Stimulated activated CD8-positive, alpha-beta memory T cell treated with anti-CD3 and anti-CD28 coated beads, Interleukin-2, amount 100 ng/mL, for 48 hours (primary cell): ENCODE measurements at regions not wholly inside any gene's neighbourhood (a gene's known extent, or its start where the extent isn't known, plus 50 kb on each side); places are given as distances from the start of the nearest gene placed in this dataset.

Experiments used
- DNase-seq, 2 donors: peaks; one replicate each; pipeline ENCODE4 v3.0.0-alpha.2; 2020; ENCODE audit warnings: low read depth in 2 of 2

DNA sequence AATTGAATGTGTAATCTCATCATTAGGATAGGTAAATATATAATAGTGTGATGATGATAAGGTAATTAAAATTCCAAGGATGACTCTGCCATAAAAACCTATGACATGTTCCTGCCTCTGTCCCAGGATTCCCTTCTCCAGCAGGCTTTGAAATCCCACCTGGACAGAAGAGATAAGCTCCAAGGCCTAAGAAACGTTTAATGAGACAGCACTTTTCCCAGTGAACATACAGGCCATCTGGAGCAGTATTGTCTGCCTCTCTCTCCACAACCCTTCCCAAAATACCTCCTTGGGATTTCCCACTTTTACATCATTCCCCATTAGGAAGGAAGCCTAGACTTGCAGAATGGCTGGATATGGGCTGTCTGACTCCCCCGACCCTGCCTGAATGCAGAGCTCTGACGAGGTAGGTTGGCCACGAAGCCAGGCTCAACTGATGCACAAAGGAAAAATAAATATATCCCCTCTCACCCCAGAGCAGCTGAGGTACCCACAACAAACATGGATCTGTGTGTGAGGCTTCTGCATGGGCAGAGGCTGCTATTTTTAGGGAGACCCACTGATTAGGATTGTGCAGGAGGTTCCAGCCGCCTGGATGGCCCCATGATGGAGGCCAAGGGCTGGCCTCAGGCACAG, 71.0 kb downstream of the TMPRSS5 start:
- no peak for DNase-seq

DNA sequence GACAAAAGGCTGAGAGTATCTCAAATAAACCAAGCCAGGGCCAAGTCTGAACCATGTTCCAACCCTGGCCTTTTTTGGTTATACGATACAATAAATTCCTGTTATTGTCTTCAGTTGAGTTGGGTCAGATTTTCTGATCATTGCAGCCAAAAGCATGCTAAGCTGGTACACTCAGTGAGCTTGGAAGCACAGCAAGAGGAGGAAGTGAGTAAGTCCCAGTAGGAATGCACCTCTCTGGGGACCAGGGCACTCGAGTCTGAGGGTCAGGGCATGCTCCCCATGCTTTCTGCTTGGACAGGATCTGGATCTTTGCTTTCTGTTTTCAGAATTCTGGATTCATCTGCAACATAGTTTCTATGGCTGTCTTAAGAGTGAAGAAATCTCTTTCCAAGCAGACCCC, 73.1 kb downstream of the TMPRSS5 start:
- no peak for DNase-seq

DNA sequence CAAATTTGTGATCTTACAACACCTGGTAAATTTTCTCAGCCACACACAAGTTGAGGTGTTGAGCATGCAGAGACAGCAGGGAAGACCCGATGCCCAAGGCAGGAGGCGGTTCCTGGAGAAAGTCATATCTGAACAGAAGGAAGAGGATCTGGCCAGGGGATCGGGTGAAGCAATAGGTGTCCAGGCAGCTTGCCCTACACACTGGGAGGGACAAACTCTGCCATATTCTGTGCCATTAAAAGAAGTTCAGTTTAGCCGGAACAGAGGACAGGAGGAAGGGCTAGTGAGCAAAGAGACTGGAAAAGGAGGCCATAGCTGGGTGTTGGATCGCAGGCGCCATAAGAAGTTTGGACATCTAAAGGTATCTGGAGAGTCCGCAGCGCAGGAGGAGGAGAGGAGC, 76.5 kb downstream of the TMPRSS5 start:
- DNase-seq: no peak

DNA sequence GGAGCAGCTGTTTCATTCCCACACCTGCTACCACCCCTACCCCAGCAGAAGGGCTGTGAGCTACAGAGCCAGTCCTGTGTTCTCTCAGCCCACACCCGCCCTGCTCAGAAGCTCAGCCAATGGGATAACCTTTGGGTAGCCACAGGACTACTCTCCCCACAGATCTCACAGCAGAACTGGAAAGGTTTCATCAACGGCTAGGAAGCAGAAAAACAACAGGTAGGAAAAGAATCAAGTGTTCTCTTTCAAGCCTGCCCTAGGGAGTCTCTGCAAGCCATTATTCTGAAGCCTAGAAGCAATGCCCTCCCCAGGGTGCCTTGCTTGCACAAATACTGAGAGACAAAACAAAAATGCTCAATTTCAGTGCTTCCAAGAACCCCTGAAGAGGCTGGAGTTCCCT, 77.2 kb downstream of the TMPRSS5 start:
- DNase-seq: no peak

DNA sequence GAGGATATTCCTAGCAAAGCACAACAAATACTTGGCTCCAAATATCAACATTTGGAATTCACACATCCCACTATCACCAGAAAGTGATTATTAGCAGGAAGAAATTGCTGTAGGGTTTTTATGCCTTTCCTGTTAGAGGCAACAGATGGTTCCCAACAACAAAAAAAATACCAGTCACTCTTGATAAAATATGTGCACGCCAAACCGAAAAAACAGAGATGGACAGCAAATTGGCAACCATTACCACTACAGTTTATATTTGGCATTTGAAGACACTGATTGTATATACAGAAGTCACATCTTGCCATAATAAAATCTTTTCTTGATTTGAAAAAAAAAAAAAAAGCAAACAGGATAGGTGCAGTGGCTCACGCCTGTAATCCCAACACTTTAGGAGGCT, 78.2 kb downstream of the TMPRSS5 start:
- no peak for DNase-seq

DNA sequence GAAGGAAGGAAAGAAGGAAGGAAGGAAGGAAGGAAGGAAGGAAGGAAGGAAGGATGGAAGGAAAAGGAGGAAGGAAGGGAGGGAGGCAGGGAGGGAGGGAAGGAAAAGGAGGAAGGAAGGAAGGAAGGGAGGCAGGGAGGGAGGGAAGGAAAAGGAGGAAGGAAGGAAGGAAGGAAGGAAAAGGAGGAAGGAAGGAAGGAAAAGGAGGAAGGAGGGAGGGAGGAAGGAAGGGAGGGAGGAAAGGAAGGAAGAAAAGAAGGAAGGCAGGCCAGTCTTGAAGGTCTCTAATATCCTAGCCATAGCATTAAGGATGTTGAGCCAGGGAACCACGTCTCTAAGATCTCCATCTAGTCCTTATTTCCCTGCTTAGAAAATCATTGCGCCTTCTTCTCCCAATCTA, 78.8 kb downstream of the TMPRSS5 start:
- no peak for DNase-seq

DNA sequence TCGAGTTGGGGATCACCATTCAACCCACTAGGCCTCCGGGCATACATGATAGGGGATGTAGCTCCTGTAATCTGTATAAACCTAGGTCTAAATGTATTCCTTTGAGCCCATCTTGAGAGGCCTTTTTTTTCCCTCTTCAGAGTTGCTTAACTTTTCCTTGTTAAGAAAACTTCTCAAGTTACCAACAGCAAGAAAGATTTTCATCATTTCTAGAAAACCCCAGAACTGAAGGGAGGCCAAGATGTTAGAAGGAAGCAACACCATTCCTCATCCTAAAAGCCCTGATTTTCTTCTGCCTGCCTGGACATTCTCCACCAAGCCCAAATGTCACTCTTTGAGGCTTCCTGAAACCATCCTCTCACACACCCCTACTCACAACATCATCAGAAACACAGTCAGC, 79.4 kb downstream of the TMPRSS5 start:
- no peak for DNase-seq

DNA sequence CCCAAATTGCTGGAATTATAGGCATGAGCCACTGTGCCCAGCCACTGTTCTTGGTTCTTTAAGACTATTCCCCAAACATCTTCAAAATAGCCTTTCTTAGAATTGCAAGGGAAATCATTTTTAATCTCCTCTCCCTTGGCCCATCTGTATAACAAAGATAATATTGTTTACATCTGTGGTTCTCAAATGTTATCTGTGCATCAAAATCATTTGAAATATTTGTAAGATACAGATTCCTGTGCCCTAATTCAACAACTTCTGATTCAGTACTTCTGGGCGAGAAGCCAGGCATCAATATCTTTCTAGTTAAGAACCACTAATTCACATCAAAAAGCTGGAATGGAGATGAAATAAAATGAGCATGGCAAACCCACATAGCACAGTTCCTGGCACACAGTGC, 83.0 kb downstream of the TMPRSS5 start:
- DNase-seq: no peak

DNA sequence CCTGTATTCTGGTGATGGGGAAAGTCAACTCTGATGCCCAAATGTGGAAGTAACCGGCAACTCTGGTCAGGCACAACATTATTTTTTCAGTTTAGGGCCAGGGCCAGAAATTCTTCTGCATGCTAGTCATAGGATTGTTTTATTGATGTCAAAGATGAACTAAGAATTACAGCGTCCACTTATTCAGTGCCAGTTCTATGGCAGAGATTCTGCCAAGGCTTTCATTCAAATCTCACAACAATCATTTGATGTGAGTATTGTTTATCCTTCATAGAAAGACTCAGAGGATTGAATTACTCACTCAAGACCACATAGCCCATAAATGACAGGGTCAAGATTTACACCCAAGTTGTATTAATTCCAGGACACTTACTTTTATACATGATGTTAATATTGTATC, 87.7 kb downstream of the TMPRSS5 start:
- DNase-seq: no peak

DNA sequence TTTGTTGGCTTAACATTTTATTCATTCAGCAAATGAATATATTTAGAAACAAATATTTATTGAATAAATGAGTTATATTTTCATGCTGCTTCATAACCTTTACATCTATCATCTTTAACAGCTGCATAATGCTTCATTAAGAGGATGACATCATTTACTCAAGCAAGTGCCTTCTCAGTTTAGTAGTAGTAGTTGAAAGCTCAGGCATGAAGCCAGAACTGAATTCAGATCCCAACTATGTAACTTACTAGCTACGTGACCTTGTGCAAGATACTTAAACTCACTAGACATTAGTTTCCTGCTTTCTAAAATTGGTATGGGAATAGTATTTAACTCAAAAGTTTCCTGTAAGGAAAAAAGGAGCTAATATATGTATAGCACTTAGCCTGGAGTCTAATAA, 90.3 kb downstream of the TMPRSS5 start:
- no peak for DNase-seq

DNA sequence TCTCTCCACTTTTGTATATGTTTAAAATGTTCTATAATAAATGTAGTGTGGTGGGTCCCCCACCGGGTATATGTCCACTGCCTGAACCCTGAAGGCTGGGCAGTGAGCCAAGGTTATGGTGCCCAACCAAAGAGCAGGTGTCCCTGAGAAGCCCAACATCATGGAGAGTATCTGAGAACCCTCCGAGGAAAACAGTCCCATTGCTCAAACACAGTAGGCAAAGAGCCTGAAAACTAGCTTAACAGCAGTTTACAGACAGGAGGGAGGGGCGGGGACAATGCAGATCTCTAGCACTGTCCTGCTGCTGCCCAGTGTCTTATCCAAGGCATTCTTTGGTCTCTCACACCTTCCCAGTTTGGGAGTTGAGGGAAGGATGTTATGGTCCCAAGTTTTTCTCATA, 91.0 kb downstream of the TMPRSS5 start:
- no peak for DNase-seq

DNA sequence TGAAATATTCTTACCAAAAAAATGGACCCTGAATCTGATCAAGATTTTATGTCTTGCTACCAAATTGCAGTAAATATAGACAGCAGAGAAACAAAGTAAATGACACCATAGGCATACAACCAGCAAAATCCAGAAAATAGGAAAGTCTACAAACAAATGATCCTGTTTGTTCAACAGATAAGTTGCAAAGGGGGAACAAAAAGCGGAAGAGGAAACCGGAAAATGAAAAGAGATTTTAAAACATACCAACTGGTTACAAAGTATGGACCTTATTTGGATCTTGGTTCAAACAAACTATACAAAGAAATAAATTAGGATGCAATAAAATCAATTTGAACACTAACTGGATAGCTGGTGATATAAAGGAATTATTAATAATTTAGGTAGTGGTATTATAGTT, 92.0 kb downstream of the TMPRSS5 start:
- DNase-seq: no peak

DNA sequence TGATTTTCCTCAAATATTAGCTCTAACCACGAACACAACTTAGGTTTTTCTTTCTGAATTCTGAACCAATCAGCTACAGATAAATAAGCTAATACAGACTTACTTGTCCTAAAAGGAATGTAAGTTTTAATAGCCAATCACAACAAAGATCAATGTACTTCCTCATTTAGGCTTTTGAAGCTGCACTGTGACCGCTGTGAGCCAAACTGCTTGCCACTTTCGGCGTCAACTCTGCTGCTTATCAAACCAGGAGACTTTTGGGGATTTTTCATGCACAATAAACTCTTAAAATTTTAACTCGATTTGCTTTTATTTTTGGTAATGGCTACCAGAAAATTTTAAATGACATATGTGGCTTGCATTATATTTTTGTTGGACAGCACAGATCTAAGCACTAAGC, 92.5 kb downstream of the TMPRSS5 start:
- DNase-seq: no peak

DNA sequence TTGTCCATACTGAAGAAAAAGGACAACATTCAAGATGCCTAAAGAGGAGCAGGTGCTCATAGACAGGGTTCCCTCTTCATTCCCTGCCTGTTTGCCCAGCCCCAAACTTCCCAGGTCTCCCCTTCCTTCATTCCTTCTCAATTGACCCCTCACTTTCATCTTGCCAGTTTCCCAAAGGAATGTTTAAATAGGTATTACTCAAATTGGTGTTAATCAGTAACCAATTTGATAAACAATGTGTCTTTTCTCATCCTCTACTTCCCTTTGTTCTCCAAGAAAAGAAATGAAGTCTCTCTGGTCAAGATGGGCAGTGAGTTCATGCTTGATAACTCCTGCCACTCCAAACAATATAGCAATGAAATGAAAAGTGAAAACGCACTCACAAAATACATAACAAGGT, 101.9 kb downstream of the TMPRSS5 start:
- DNase-seq: no peak

DNA sequence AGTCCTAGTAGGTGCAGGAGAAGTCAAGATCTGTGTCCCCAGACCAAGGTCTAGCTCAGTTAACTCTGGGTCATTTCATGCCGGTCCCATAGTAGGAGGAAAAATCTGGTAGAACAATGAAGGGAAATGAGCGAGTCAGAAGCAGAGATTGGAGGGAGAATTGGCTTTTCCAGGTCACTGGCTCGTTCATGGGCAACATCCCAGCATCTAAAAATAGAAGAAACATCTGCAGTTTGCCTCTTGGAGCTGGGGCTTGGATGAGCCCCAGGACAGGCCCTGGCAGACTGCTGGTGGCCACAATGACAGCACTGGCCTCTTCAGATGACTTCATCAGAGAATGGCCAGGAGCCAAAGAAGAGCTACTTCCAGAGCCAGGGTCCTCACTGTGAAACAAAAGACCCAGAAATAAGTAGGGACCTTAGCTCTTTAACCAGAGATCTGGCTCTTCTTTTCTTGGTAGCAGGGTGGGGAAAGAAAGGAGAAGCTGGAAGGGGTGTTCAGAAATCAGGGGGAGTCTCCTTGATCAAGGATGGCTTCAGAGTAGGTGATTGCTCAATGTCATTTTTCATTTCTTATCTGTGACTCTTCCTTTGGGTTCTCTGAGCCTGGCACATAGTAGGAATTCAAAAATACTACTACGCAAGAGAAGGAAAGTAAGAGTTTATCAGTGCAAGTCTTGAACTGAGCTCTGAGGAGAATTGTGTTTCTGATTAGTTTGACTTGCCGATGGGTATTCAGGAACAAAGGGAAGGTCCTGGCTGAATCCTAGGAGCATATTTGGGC, 102.6 kb downstream of the TMPRSS5 start:
- DNase-seq: no peak

DNA sequence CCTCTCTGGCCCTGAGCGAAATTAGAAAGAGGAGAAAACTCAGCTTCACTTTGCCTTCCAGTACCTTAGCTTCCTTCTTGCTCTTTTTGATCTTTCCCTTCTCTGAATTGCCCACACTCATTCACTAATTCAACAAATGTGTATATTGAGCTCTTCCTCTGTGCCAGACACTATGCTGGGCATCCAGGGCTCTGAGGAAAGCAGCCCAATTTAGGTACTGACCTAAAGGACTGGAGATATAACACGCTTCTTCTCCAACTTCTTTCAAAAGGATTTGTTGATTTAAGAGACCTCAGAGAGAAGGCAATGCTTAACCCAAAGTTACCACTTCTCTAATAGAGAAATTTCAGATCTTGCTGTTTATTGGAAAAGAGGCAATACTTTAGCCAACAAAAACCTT, 103.6 kb downstream of the TMPRSS5 start:
- DNase-seq: no peak

DNA sequence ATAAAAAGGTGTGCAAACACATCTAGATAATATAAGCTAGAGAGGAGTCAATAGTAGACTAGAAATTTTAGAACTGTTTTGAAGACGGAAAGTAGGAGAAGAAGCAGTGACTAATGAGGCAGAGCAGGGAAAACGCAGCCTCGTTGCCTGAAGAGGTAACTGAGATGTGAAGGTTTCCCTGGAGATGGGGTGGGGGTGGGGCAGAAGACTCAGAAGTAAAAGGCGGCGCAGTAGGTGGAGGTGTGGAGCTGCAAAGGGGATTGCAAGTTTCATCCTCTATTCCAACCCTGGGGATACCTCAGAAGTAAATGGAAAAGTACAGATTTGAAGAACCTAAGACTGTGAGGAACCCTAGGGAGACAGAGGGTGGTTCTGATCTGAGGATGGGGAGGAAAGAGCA, 109.5 kb downstream of the TMPRSS5 start:
- DNase-seq: no peak

DNA sequence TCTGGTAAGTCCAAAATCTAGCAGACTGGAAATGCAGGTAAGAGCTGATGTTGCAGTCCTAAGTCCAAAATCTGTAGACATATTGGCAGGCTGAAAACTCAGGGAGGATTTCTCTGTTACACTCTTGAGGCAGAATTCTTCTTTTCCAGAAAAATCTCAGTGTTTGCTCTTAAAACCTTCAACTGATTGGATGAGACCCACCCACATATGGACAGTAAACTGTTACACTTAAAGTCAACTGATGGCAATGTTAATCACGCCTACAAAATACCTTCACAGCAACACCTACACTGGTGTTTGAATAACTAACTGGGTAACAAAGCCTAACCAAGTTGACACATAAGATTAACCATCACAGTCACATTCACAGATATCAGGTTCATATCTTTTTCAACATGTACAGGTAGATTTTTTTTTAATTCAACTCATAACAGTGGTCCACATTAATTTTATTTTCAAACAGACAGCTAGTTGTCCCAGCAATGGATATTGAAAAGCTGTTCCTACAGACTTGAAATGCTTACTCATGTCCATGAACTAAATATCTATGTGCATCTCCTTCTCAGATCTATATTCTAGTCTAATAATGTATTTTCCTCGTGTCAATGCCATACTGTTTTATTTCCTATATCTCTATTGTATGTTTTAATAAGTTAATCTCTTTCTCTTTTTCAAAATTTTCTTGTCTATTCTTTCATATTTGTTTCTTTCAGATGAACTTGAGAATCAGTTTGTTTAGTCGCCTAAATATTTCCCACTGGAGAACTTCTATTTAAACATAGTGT, 110.1 kb downstream of the TMPRSS5 start:
- no peak for DNase-seq

DNA sequence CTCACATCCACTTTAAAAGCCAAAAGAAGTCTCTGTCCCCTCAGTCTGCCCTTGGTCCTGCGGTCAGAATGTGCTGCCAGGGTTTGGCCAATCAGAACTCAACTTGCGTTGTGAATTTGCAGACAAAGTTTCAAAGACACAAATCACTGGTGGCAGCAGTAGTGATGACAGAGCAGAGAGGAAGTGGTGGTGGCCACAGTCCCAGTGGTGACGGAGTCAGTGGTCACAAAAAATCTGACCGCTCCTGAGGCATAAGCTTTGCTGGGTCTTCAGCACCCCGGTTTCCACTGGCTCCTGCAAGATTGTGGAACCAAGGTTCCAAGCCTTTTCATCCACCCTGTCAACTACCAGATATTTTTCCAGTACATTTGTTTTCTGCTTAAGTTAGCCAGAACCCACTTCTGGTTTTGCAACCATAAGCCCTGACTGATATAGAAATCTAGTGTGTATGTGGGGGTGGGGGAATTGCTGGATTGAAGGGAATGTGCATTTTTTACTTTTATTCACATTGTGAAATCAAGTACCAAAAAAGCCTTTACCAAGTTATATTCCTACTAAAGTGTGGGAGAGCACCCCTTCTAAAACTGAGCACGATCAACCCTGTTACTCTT, 112.3 kb downstream of the TMPRSS5 start:
- DNase-seq: peak; percentile 7 to 23

DNA sequence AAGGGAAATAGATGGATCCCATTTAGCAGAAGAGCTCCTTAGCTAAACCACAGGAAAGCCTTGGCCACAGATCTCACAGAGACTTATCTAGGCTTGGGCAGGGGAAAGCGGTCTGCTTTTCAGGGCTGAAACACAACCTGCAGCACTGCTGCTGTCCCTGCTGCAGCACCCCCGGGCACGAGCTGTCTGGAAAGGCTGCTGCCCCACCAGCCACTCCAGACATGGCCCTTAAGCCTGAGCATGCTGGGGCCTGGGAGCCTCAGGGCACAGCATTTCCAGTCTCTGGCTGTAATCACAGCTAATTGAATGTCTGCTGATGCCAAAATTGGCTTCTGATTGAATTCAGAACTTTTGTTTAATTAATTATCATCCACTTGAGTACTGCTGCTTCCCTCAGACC, 115.0 kb downstream of the TMPRSS5 start:
- DNase-seq: no peak

DNA sequence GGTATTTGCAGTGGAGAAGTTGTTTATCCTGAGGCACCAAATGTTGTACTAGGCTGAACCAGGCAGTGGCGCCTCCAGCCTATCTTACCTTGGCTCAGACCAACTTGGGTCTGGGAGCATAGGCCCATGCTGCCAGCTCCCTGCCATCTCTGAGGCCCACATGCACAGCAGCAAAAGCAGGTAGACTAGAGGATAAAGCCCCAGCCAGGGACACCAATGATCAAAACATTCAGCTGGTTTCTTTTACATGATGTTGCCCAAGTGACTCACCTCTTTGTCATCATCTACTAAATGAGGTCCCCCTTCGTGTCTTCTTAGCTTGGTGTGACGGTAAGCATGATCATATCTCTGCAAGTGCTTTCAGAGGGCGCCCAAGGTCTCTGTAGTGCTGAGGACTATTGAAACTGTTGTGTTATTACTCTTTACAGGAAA, 112.1 kb upstream of the DRD2 start:
- peak; percentile 2 to 23 for DNase-seq

DNA sequence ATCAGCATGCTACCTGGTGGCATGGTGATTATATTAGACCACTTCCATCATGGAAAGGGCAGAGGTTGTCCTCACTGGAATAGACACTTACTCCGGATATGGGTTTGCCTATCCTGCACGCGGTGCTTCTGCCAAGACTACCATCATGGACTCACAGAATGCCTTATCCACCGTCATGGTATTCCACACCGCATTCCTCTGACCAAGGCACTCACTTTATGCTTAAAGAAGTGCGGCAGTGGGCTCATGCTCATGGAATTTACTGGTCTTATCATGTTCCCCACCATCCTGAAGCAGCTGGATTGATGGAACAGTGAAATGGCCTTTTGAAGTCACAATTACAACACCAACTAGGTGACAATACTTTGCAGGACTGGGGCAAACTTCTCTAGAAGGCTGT, 109.2 kb upstream of the DRD2 start:
- DNase-seq: no peak

DNA sequence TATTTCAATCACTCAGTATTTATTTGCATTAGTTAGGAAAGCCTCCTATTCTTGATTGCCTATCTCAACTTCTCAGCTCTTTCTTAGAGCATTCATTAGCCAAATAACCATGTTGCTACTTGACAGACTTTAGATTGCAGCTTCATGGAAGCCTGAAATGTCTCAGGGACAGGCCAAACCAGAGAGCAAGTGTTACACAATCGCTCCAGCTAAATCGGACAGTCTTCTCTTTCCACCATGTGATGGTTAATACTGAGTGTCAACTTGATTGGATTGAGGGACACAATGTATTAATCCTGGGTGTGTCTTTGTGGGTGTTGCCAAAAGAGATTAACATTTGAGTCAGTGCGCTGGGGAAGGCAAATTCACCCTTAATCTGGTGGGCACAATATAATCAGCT, 106.5 kb upstream of the DRD2 start:
- DNase-seq: no peak
